GM12878 (cell line): ENCODE measurements at regions not wholly inside any gene's neighbourhood (a gene's known extent, or its start where the extent isn't known, plus 50 kb on each side); places are given as distances from the start of the nearest gene placed in this dataset.

Experiments used
- ATAC-seq: fragments of 200-7000 bp; cut with Tn5 transposase; 3 replicates; pipeline ENCODE4 v1.9.1; 2020; ENCODE audit warnings: mild to moderate bottlenecking, moderate library complexity
- BruUV-seq: library from RNA; stranded (reverse); fragments of 400-500 nt; replicated peaks from 2 replicates; lab custom pipeline; 2021; lab: Mats Ljungman, UMichigan
- CTCF ChIA-PET: fragments of 300-600 bp; sonication (Branson Sonifier 250); formaldehyde crosslinking; extraction: SDS; loops from one replicate; lab custom pipeline; 2021; ENCODE audit warnings: inconsistent platforms; lab: Yijun Ruan, JAX
- POLR2A ChIA-PET: fragments of 350-600 bp; formaldehyde crosslinking; extraction: SDS; loops from one replicate; lab custom pipeline; 2021; ENCODE audit warnings: inconsistent platforms; lab: Charles Lee
- RAD21 ChIA-PET: fragments of 300-600 bp; sonication (Branson Sonifier 250); formaldehyde crosslinking; loops from one replicate; lab custom pipeline; 2023; ENCODE audit warnings: antibody characterized with exemption; ENCODE audit not compliant: unreplicated experiment; lab: Charles Lee
- SMC1A ChIA-PET: fragments of 300-600 bp; sonication (Branson Sonifier 250); formaldehyde crosslinking; loops from one replicate; lab custom pipeline; 2023; ENCODE audit not compliant: unreplicated experiment, uncharacterized antibody; lab: Charles Lee
- DNase-seq: peaks from one replicate; pipeline ENCODE4 v3.0.0-alpha.2; 2011; ENCODE audit warnings: low read depth, low spot score
- FAIRE-seq: peaks from 3 replicates; lab custom pipeline; 2011; peaks lifted over from hg19 to GRCh38; lab: Jason Lieb, UNC
- H2AFZ ChIP-seq: 2 replicates; pipeline ENCODE4 v1.6.0; 2011; ENCODE audit warnings: low read depth, low read length, control low read depth; ENCODE audit not compliant: control insufficient read depth
- H3K27ac ChIP-seq: 2 replicates; pipeline ENCODE4 v1.5.1; 2011; ENCODE audit warnings: control low read depth; ENCODE audit not compliant: control insufficient read depth, insufficient read depth
- H3K27me3 ChIP-seq, 2 experiments: replicated peaks in 1 of 2; 2 replicates each; pipeline versions ENCODE4 v1.6.0 to v1.6.1; 2011; ENCODE audit warnings: low read length in 1 of 2; ENCODE audit not compliant: control insufficient read depth in 2 of 2, insufficient read depth in 2 of 2
- H3K36me3 ChIP-seq, 2 experiments: 2 replicates each; pipeline ENCODE4 v1.5.1; 2011; ENCODE audit warnings: low read length in 1 of 2; ENCODE audit not compliant: control insufficient read depth in 2 of 2, insufficient read depth in 2 of 2
- H3K4me1 ChIP-seq: 2 replicates; pipeline ENCODE4 v1.6.1; 2011; ENCODE audit warnings: mild to moderate bottlenecking, low read length, moderate library complexity, mixed read lengths; ENCODE audit not compliant: control insufficient read depth, insufficient read depth
- H3K4me2 ChIP-seq: 2 replicates; pipeline ENCODE4 v1.6.0; 2011; ENCODE audit warnings: control low read depth; ENCODE audit not compliant: control insufficient read depth, insufficient read depth
- H3K4me3 ChIP-seq: fragments of 200-600 bp; sonication (generic); 2 replicates; pipeline ENCODE4 v1.5.1; 2016
- H3K79me2 ChIP-seq: 2 replicates; pipeline ENCODE4 v1.6.0; 2011; ENCODE audit warnings: low read length; ENCODE audit not compliant: control insufficient read depth, insufficient read depth
- H3K9ac ChIP-seq: 2 replicates; pipeline ENCODE4 v1.8.0; 2011; ENCODE audit warnings: low read length, control low read depth, mixed read lengths; ENCODE audit not compliant: control insufficient read depth, insufficient read depth
- H3K9me3 ChIP-seq: replicated peaks from 3 replicates; pipeline ENCODE4 v1.5.1; 2011; ENCODE audit warnings: mild to moderate bottlenecking, low read length; ENCODE audit not compliant: control insufficient read depth, insufficient read depth
- H4K20me1 ChIP-seq: 2 replicates; pipeline ENCODE4 v1.6.0; 2011; ENCODE audit not compliant: control insufficient read depth, insufficient read depth
- FOXK2 ChIP-seq: fragments of 450-650 bp; IDR thresholded peaks from 2 replicates; pipeline ENCODE4 v1.6.1; 2017; ENCODE audit warnings: mild to moderate bottlenecking, moderate library complexity
- HDAC6 ChIP-seq: fragments of 200-600 bp; sonication (generic); IDR thresholded peaks from one replicate; pipeline ENCODE4 v1.8.0; 2017; ENCODE audit warnings: antibody characterized with exemption; ENCODE audit not compliant: unreplicated experiment
- KDM1A ChIP-seq: fragments of 200-600 bp; sonication (generic); IDR thresholded peaks from 2 replicates; pipeline ENCODE4 v1.6.1; 2016; ENCODE audit warnings: borderline replicate concordance
- KLF5 ChIP-seq: fragments of 450-650 bp; IDR thresholded peaks from 2 replicates; pipeline ENCODE4 v1.6.1; 2014; ENCODE audit warnings: mild to moderate bottlenecking; ENCODE audit not compliant: partially characterized antibody
- MTA2 ChIP-seq: fragments of 450-650 bp; IDR thresholded peaks from 2 replicates; pipeline ENCODE4 v1.6.1; 2016; ENCODE audit warnings: low read depth, mild to moderate bottlenecking, moderate library complexity
- NRF1 ChIP-seq: conservative IDR thresholded peaks from 2 replicates; pipeline ENCODE4 v1.6.1; 2011; ENCODE audit warnings: mild to moderate bottlenecking, low read depth, low read length, improper control_type of control experiment
- SMARCA5 ChIP-seq: fragments of 450-650 bp; IDR thresholded peaks from 2 replicates; pipeline ENCODE4 v1.6.1; 2017; ENCODE audit warnings: mild to moderate bottlenecking
- TCF12 ChIP-seq: IDR thresholded peaks from 2 replicates; pipeline ENCODE4 v1.6.1; 2011; ENCODE audit warnings: low read depth, mild to moderate bottlenecking, low read length
- YBX1 ChIP-seq: fragments of 450-650 bp; IDR thresholded peaks from 2 replicates; pipeline ENCODE4 v1.6.1; 2016; ENCODE audit warnings: antibody characterized with exemption
- ZNF207 ChIP-seq: fragments of 450-650 bp; IDR thresholded peaks from 2 replicates; pipeline ENCODE4 v1.6.1; 2014; ENCODE audit warnings: antibody characterized with exemption, mild to moderate bottlenecking, borderline replicate concordance
- ZNF622 ChIP-seq: fragments of 450-650 bp; IDR thresholded peaks from 2 replicates; pipeline ENCODE4 v1.6.1; 2017; ENCODE audit warnings: mild to moderate bottlenecking, inconsistent platforms
- ZSCAN29 ChIP-seq: fragments of 450-650 bp; IDR thresholded peaks from 2 replicates; pipeline ENCODE4 v1.6.1; 2017; ENCODE audit warnings: mild to moderate bottlenecking, moderate library complexity
- WGBS: methylation state at CpG from one replicate; pipeline ENCODE4 v1.1.6; 2016; ENCODE audit warnings: low lambda C conversion rate; ENCODE audit not compliant: insufficient replicate concordance, insufficient coverage; ENCODE audit errors: missing lambda C conversion rate; 5-methylcytosine and 5-hydroxymethylcytosine counted together
- in situ Hi-C: fragments of 300-500 bp; cut with MboI; formaldehyde crosslinking; loops from 9 replicates; pipeline ENCODE4 v1.14.3; 2018; ENCODE audit warnings: mixed read lengths
- intact Hi-C: fragments of 100-400 bp; cut with micrococcal nuclease; formaldehyde crosslinking; loops from one replicate; pipeline ENCODE4 v1.14.2; 2022; ENCODE audit not compliant: unreplicated experiment
- TF ChIP-seq, protein P1 (sequence below): fragments of 450-650 bp; IDR thresholded peaks from 2 replicates; pipeline ENCODE4 v1.6.1; 2016; ENCODE audit warnings: mild to moderate bottlenecking, moderate library complexity, borderline replicate concordance
- TF ChIP-seq, protein P2 (sequence below): fragments of 450-650 bp; IDR thresholded peaks from 2 replicates; pipeline ENCODE4 v1.6.1; 2018; ENCODE audit warnings: borderline replicate concordance, mild to moderate bottlenecking; ENCODE audit not compliant: partially characterized antibody
- TF ChIP-seq, protein P3 (sequence below): IDR thresholded peaks from 2 replicates; pipeline ENCODE4 v1.6.1; 2011; ENCODE audit warnings: mild to moderate bottlenecking, low read depth, low read length, moderate library complexity; ENCODE audit not compliant: insufficient replicate concordance
- TF ChIP-seq, protein P4 (sequence below): IDR thresholded peaks from 2 replicates; pipeline ENCODE4 v1.6.1; 2011; ENCODE audit warnings: borderline replicate concordance, low read depth, mild to moderate bottlenecking, moderate library complexity, mixed read lengths, low read length; ENCODE audit not compliant: insufficient read depth; ENCODE audit errors: extremely low read length

DNA sequence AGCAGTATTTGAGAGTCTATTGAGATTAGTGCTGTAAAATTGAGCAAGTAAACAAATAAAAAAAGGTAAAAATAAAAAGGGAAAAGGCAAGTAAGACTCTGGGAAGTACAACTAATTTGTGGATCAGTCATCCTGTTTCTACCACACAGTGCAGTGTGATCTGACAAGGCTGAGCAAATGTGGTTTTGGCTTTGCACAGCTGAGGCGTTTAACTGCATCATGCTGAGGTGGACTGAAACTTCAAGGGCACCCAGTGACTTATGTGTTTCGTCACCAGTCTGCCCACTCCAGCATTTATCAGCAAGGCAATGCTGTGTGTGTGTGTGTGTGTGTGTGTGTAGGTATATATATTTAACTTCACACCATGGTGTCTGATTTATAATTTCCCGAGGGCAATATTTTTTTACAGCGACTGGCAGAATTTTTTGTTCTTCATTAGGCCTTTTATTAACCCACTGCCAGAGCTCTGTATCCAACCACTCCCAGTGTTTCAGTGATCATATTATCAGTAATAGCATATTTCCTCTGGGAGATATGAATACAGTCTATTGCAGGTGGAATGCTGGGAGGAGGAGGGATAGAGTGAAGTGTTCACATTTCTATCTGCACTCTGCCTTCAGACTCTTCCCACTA is 131.5 kb upstream of the SATB1 start:
- RAD21 ChIA-PET, result interaction anchor here (1.4 kb wide), 1 partner anchor 202 kb away, joined by 7 read pairs; no protein-coding TSS in a partner anchor
- in situ Hi-C loops, result no loop called here
- TF ChIP-seq, protein P1, sequence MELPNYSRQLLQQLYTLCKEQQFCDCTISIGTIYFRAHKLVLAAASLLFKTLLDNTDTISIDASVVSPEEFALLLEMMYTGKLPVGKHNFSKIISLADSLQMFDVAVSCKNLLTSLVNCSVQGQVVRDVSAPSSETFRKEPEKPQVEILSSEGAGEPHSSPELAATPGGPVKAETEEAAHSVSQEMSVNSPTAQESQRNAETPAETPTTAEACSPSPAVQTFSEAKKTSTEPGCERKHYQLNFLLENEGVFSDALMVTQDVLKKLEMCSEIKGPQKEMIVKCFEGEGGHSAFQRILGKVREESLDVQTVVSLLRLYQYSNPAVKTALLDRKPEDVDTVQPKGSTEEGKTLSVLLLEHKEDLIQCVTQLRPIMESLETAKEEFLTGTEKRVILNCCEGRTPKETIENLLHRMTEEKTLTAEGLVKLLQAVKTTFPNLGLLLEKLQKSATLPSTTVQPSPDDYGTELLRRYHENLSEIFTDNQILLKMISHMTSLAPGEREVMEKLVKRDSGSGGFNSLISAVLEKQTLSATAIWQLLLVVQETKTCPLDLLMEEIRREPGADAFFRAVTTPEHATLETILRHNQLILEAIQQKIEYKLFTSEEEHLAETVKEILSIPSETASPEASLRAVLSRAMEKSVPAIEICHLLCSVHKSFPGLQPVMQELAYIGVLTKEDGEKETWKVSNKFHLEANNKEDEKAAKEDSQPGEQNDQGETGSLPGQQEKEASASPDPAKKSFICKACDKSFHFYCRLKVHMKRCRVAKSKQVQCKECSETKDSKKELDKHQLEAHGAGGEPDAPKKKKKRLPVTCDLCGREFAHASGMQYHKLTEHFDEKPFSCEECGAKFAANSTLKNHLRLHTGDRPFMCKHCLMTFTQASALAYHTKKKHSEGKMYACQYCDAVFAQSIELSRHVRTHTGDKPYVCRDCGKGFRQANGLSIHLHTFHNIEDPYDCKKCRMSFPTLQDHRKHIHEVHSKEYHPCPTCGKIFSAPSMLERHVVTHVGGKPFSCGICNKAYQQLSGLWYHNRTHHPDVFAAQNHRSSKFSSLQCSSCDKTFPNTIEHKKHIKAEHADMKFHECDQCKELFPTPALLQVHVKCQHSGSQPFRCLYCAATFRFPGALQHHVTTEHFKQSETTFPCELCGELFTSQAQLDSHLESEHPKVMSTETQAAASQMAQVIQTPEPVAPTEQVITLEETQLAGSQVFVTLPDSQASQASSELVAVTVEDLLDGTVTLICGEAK, result no peak
- no peak for TF ChIP-seq KDM1A
- no peak for TF ChIP-seq NRF1
- TF ChIP-seq, protein P2, sequence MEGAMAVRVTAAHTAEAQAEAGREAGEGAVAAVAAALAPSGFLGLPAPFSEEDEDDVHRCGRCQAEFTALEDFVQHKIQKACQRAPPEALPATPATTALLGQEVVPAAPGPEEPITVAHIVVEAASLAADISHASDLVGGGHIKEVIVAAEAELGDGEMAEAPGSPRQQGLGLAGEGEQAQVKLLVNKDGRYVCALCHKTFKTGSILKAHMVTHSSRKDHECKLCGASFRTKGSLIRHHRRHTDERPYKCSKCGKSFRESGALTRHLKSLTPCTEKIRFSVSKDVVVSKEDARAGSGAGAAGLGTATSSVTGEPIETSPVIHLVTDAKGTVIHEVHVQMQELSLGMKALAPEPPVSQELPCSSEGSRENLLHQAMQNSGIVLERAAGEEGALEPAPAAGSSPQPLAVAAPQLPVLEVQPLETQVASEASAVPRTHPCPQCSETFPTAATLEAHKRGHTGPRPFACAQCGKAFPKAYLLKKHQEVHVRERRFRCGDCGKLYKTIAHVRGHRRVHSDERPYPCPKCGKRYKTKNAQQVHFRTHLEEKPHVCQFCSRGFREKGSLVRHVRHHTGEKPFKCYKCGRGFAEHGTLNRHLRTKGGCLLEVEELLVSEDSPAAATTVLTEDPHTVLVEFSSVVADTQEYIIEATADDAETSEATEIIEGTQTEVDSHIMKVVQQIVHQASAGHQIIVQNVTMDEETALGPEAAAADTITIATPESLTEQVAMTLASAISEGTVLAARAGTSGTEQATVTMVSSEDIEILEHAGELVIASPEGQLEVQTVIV, result no peak
- TF ChIP-seq HDAC6, result no peak
- no peak for TF ChIP-seq YBX1
- TF ChIP-seq MTA2, result peak; percentile 71; the same call in 1 of the 2 replicates
- no peak for TF ChIP-seq TCF12
- TF ChIP-seq KLF5, result no peak
- TF ChIP-seq ZNF622, result no peak
- TF ChIP-seq, protein P3, sequence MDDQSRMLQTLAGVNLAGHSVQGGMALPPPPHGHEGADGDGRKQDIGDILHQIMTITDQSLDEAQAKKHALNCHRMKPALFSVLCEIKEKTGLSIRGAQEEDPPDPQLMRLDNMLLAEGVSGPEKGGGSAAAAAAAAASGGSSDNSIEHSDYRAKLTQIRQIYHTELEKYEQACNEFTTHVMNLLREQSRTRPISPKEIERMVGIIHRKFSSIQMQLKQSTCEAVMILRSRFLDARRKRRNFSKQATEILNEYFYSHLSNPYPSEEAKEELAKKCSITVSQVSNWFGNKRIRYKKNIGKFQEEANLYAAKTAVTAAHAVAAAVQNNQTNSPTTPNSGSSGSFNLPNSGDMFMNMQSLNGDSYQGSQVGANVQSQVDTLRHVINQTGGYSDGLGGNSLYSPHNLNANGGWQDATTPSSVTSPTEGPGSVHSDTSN, result no peak
- TF ChIP-seq FOXK2, result no peak
- TF ChIP-seq ZSCAN29, result no peak
- TF ChIP-seq, protein P4, sequence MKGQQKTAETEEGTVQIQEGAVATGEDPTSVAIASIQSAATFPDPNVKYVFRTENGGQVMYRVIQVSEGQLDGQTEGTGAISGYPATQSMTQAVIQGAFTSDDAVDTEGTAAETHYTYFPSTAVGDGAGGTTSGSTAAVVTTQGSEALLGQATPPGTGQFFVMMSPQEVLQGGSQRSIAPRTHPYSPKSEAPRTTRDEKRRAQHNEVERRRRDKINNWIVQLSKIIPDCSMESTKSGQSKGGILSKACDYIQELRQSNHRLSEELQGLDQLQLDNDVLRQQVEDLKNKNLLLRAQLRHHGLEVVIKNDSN, result no peak
- TF ChIP-seq ZNF207, result no peak
- TF ChIP-seq SMARCA5, result no peak

More for the DNA sequence above, 131.5 kb upstream of the SATB1 start:
- H3K36me3 ChIP-seq, result no peaks in the 10 kb centered on the region
- FAIRE-seq, result no peak
- no peak overlapping the region for H3K27ac ChIP-seq
- H3K4me2 ChIP-seq, result no peak overlapping the region
- ChIA-PET CTCF (interaction anchor here (0.6 to 2.6 kb wide), 2 partner anchors 202 to 251 kb away, joined by 3 to 19 read pairs; no protein-coding TSS in a partner anchor), SMC1A (interaction anchor here (0.8 to 1.5 kb wide), 3 partner anchors 184 to 204 kb away, joined by 3 to 6 read pairs (median 5); no protein-coding TSS in a partner anchor), POLR2A (interaction anchor here (0.6 kb wide), 1 partner anchor 60 kb away, joined by 3 read pairs; no protein-coding TSS in a partner anchor)
- WGBS, result 2% methylated on average over 4 of the region's 4 CpGs
- no peaks in the 10 kb centered on the region for H3K4me1 ChIP-seq
- H4K20me1 ChIP-seq, result no peaks in the 10 kb centered on the region
- no peaks in the 10 kb centered on the region for H3K9me3 ChIP-seq
- intact Hi-C loops, result loop anchor here (5.0 kb wide), 1 partner anchor 146 kb away; no protein-coding TSS in a partner anchor
- no peak overlapping the region for H3K4me3 ChIP-seq
- no TSS peak for BruUV-seq
- H3K9ac ChIP-seq, result no peak overlapping the region
- H3K79me2 ChIP-seq, result no peaks in the 10 kb centered on the region
- H3K27me3 ChIP-seq, result no peaks in the 10 kb centered on the region
- ATAC-seq, result peak; percentile 87
- peak; percentile 39 for DNase-seq
- H2AFZ ChIP-seq, result no peak overlapping the region
